AG08395 (cell line): ENCODE measurements at regions not wholly inside any gene's neighbourhood (a gene's known extent, or its start where the extent isn't known, plus 50 kb on each side); places are given as distances from the start of the nearest gene placed in this dataset.

Source experiments
- DNase-seq: peaks from one replicate; pipeline ENCODE4 v3.0.0; 2012; ENCODE audit warnings: mixed read lengths, low spot score

DNA sequence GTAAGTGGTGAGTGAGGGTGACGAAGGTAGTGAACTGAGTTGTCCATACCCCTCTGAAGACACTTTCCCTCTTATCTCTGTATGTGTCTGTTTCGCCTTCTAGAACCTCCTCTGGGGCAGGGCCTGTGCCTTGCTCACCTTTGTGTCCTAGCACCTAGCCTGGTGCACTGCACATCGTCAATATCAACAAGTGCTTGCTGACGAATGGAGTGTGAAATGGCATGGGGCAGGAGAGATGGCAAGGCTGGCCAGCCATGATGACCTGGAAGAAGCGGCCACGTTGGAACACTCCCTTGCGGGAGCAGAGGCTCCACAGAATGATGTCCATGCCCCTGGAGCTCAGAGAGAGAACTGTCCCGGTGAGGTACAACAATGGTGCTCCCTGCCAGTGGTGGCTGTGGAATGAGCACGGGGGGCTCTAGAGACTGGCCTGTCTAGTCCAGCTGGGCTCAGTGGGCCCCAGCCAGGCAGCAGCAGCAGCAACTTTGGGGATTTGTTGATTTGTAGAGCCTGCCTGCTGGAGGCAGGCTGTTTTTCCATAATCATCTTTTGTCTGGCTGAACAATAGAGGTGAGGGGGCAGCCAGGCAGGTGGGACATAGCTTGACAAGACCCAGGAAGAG is 112.2 kb upstream of the PJA1 start:
- no peak for DNase-seq

DNA sequence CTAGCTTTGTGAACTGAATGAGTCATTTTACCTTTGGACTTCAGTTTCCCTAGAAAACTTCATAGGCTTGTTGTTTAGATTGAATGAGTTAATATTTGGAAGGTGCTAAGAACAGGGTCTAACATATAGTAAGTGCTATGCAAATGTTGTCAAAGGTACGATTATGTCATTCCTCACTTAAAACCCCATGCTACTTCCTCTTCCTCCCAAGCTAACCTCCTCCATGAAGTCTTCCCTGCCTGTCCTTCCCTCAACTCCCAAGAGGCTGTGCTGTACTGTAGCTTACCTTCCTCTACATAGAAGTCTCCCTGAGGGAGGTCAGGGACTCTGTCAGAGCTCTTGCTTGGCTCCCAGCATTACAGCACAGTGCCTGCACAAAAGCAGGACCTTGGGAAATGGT is 103.4 kb upstream of the PJA1 start:
- DNase-seq = no peak

DNA sequence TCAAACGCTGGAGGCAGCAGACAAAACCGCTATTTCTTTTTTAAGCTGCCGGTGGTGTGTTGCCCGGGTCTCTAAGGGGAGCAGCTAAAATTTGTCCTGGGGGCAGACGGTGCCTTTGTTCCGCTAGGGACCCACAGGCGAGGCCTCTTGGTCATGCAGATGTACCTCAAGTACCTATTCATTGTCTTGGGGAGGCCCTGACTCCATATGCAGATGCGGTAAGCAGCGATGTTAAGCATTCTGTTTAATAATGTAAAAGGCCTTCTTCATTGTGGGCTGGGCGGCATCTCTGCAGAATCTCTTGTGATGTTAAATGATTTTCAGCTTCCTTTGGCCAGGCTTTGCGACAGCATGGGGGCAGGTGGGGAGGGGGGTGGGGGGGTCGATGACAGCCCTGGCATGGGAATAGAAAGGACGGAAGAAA is 98.9 kb upstream of the PJA1 start:
- no peak for DNase-seq

DNA sequence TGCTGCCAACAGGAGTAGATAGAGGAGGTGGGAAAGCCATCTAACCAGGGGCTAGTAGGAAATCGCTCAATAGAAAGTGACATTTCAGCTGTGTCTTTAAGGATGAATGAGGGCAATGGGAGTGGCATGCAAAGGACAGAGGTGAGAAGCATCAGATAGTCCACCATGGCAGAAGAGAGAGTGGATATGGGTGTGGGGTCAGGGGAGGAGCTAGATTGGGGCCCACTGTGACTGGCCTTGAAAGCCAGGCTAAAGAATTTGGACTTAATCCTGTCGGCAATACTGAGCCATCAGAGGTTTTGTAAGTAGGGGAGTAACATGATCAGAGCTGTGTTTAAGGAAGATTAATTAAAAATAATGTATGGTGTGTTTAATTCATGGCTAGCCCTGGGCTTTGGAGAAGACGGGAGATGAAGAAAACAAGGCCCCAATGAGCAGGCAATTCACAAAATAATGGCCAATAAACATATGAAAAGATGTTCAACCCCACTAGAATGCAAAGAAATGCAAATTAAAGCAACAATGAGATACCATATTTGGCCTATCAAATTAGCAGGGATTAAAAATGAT is 98.1 kb upstream of the PJA1 start:
- DNase-seq = no peak

DNA sequence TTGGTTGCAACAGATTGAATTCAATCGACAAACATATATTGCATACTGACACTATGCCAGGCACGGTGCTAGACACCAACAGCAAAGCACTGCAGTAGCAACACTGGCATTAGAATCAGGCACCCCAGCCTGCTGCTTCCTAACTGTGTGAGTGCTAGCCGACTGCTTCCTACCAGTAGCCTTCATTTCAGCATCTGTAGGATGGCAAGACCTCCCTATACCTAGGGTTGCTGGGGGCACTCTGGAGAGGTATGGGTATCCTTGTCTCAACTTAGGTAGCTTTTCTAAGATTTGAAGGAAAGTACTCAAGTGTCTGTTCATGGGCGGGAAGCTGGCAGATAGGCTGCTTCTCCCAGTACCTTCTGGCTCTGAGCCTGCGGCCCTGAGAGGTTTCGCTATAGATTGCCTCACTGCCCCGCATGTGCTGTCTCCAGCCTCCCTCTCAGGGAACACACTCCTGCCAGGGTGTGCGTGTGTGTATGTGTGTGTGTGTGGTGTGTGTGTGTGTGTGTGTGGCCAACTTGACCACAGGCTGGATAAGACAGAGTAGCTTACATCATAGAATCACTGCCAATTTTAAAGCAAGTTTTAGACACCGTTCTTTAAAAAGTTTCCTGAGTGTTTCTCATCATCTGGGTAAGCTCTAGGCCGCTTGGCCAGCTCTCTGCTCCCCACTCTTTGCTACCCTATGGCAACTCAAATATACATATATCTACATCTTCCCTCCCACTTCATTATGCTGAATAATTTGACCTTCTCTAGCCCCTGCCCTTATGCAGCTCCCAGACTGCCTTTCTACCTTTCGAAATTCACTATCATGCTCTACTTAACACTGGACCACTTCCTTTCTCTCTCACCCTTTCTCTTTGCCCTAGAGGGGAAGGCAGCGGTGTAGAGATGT is 97.0 kb upstream of the PJA1 start:
- no peak for DNase-seq

DNA sequence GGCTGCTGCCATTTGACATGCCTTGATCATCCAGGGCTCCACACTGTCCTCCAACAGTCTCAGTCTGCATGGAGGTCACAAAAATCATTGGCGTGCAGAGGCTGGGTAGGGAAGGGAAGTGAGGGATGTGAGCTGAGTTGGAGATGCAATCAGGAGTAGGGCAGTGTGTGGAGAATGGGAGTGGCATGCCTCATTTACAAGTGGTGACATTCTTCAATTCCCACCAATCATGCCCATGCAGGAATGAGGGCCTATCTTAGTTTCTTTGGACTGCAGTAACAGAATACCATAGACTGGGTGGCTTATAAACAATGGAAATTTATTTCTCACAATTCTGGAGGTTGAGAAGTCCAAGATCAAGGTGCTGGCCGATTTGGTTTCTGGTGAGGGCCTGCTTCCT is 94.9 kb upstream of the PJA1 start:
- DNase-seq = no peak

DNA sequence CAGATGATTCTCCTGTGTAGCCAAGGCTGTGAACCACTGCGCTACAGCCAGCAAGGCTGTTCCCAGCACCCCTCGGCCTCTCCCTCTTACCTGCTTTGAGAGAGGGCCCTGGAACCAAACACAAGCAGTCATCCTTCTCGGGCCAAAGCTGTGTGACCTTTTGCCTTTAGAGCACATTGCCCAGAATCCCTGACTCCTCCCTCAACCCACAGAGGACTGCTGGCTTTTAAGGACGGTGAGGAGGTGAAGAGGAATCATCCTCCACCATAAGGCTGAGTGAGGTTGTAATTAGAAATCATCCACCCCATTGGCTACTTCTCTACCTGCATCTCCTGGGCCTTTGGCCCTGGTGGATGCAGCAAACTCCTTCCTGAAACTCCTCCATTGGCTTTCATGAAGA is 93.6 kb upstream of the PJA1 start:
- DNase-seq = no peak

DNA sequence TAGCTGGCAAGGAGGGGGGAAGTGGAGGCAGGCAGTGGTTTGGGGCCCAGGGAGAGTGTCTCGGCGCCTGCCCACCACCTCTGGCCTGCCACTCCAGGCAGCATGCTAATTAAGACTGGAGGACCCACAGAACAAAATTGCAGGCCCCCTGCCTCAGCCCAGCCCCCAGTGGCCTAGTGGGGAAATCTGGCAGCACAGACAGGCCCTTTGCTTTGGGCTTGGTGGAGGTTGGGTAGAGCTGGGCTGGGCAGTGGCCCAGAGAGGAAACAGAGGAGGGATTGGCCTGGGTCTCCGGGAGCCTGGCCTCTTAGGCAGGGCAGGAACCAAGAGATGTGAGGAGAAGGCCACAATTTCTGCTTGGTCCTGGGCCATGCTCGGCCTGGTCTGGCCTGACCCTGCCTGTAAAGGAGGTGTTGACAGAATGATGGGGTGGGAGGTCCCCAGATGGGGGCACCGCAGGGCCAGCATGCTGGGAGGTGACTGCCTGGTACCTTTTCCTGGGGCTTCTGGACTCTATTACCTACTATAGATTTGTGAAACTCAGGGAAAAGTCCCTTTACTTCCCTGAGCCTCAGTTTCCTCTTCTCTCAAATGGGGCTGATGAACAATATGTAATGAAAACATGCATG is 92.4 kb upstream of the PJA1 start:
- DNase-seq = no peak

DNA sequence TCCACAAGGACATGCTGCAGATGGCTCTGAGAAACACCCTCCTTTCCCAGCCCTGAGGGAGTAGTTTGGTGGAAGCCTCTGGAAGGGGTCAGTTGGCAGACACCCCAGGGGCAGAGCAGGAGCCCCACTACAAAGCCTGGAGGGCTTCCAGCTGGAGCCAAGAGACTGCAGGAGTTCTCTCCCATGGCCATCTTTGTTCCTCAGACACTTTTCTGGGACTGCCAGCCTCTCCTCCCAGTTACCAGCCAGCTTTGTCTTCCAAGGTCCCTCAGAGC is 91.0 kb upstream of the PJA1 start:
- DNase-seq = no peak

DNA sequence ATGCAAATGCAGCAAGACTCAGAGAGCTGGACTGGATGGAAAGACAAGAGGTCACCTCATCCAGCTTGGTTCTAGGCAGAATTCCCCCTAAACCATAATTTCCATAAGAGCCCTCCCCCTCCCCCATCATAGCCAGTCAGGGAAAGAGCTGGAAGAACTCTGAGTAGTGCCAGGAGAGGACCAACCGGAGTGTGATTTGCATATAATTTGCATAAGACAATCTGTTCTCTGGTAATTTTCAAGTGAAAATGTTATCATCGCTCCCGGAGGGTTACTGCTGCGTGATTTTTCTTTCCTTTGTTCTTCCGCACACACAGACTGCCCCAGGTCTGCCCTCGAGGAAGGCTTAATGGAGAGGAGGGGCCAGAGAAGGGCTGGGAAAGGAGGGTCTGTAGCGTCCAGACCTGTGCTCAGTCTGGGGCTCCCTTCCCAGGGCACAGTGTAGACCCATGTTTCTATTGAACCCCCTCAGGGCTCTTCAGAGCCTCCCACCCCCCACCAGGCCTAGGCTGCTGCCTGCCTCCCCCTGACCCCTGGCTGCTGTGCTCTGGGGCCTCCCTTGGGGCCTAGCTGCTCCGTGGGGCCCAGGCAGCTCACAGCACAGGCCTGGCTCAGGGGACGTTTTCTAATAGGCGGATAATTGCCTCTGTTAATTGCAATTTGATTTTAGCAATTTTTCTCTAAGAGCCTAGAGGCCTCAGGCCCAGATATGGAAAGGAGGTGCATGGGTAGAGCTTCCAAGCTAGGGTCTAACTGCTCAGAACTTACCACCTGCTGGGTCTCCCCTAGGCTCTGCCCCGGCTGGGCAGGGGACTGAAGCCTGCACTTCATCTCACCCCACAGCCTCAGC is 90.4 kb upstream of the PJA1 start:
- DNase-seq = no peak

DNA sequence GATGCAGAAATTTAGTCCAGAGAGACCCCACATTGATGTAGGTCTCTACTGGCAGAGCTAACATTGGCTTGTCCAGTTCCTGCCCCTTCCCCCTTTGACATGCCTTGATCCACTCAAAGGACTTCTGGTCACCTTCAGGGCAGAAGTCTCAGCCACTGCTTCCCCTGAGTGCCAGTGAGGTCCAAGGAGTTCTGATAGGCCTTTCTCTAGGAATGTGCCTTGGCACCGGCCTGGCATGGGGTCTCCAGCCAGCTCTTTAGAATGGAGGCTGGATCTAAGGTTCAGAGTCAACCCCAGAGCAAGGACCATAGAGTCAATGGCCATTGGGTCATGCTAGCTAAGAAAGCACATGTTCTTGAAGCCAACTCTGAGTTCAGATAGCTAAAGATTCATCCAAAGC is 88.6 kb upstream of the PJA1 start:
- no peak for DNase-seq

DNA sequence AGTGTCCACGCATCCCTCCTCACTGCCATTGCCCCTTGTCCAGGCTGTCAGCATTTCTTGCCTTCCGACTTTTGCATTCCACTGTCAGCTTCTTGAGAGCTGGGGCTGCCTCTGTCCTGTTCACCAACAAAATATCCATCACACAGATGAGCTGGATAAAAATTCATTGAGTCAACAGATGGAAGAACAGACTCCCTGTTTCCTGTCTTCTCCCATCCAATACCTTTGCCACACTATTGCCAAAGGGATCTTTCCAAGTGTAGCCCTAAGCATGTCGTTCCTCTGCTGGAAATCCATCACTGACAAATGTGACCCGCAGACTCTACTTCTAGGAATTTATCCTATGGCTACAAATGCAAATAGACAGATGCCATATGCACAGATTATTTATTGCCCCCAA is 78.0 kb upstream of the PJA1 start:
- DNase-seq = no peak

DNA sequence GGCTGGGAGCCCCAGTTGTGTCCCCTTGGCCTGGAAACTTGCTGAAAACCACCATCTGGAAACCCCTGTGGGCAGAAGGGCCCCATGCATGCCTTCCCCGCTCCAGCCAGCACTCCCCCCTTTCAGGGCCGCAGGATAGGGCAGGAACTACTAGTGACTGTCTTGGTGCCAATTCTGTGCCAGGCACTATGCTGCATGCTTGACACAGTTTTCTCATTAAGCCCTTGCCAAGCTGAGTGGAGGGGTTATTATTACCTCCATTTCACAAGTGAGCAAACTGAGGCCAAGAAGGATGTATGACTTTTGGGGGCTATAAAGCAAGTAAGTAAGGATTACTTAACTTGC is 73.6 kb upstream of the PJA1 start:
- DNase-seq = no peak

DNA sequence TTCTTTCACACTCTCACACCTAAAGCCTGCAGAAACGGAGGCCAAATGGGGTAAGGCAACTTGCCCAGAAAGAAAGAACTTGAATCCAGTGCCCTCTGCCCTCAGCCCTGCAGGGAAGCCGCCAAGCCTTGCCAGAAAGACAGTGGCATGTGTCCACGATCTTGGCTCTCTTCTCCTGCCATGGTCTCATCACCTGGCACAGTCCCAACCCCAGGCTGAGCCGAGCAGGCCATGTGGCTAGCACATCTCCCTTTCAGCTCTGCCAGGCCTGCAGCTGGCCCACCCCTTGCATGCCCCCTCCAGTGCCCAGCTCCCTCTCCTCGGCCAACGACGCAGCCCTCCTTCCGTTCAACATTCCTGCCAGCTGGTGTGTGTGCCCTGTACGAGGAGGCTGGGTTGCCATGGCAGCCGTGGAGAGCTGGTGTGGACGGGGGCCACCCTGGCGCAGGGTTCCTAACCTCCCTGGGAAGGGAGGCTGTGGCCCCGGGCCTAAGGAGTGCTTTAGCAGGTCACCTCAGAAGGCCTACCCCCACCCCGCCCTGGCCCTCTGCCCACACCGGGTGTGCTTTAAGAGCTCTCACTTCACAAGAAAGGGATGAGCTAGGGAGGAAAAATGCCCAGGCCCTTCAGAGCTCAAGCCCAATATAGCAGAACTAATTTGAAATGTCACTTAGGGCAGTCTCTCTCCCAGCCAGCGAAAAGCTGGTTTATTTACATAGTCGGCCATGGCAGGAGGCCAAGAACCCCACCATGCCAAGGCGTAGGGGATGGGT is 73.0 kb upstream of the PJA1 start:
- DNase-seq = peak; percentile 31

DNA sequence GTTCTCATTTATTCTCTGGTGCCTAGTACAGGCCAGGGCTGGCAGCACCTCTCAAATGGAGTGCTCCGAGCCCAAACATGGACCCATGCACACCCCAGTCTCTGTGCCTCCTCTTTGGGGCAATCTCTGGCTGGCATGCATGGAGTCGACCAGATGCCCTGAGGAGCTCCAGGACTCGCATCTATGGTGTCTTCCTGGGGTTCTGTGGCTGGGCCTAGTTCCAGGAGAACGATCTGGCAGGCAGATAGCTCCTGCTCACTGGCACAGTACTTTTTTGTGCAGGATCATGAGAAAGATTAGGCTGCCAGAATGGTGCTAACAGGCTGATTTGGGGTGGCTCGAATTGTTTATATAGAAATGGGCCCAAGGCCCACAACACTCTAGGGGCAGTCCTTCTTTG is 72.0 kb upstream of the PJA1 start:
- no peak for DNase-seq

DNA sequence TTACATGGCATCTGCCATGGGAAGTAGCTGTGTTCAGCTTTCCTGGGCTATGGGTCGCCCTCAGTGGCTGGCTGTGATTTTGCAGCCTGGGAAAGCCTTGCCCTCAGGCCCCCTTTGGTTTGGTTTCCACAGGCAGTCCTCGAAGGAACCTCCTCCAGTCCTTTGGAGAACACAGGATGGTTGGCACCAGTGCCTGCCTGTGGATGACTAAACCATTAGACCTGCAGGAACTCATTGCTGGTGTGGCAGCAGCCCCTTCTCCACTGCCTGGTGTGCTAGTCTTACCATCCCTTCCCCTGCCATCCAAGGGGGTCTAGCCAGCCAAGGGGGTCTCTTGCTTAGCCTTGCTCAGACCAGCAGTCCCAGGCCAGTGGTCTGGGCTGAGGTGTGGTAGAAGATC is 71.4 kb upstream of the PJA1 start:
- no peak for DNase-seq

DNA sequence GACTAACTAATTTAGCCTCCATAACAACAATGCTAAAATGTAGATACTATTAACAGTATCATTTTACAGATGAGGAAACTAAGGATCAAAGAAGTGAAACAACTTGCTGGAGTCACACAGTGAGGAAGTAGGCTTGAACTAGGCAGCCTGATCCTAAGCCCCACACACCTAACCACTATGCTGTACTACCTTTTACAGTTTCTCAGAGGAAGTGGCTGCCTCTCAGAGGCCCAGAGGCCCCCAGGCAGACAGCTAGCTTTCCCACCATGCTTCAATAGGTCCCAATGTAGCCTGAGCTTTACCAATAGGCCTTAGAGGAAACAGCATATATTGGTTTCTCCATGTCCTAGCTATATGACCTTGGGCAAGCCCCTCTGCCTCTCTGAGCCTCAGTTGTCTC is 69.4 kb upstream of the PJA1 start:
- no peak for DNase-seq

DNA sequence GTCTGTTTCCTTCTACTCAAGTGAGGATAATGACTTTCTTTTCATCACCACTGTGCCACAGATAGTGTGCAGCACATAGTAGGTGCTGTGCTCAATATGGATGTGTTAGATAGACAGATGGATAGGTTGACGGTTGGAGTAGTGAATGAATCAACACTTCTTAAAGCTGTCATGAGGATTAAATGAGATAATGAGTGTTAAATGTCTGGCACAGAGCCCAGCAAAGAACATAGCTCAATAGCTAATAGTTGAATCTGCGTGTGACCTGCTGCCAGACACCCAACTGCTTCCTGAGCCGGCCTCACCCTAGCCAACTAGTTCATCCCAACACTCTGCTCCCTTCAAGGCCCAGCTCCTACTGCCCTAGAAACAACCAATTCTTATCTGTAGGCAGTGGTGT is 67.7 kb upstream of the PJA1 start:
- DNase-seq = no peak

DNA sequence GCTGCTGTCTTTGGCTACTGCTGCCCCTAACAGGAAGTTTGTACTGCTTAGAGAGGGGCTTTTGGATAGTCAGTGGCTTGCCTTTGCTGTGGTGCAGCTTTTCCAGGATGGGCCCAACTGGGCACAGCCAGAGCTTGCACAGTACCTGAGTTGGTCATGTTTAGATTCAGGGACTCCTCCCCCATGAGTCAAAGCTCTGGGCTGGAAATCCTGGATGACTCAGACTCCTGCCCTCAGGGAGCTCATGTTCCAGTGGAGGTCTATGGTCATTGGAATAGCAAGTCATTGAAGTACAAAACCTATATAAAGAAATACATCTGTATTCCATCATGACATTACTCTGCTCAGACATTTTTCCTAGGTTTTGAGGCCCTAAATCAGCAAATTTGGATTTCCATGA is 66.7 kb upstream of the PJA1 start:
- no peak for DNase-seq

DNA sequence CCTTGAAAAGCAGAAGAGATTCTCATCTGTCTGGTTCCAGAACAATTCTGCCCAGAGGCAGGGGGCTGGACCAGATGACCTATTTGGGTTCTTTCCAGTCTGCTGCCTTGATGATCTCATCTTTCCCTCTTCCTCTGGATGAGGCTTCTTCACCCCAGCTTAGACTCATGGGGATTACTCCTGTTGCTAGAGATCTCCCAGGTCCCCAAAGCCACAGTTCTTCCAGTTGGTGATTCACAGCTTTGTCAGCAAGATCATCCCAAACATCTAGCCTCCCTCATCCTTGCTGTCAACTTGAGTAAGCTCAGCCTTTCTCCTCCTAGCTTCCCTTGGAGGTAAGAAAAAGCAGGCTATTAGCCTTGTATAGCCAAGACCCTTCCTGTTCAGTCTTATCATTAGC is 64.2 kb upstream of the PJA1 start:
- DNase-seq = peak; percentile 78

DNA sequence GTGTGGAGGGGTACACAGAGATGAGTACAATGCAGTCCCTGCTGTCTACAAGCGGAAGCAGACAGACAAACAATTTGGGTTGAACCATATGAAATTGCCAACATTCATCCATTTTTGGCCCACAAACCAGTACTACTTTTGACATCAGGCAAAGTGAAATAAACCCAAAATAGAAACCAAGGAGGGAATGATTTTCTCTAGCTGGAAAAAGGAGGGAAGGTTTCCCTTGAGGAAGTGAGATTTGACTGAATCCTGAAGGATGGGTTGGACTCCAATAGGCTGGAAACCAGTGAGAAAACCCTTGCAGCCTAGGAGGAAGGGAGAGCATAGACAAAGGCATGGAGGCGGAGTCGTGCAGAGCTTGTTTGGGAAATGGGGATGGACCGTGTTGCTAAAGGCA is 63.5 kb upstream of the PJA1 start:
- no peak for DNase-seq
